OCI-LY1 (cell line): ENCODE measurements at regions not wholly inside any gene's neighbourhood (a gene's known extent, or its start where the extent isn't known, plus 50 kb on each side); places are given as distances from the start of the nearest gene placed in this dataset.

Source experiments
- H2AFZ ChIP-seq: fragments of 200-600 bp; sonication (generic), shearing (Covaris generic); 2 replicates; pipeline ENCODE4 v1.6.0; 2014; ENCODE audit warnings: antibody characterized with exemption, mild to moderate bottlenecking, low read length
- H3F3A ChIP-seq: fragments of 200-600 bp; sonication (generic), shearing (Covaris generic); 2 replicates; pipeline ENCODE4 v1.6.0; 2014; ENCODE audit warnings: mild to moderate bottlenecking, antibody characterized with exemption, low read length, moderate library complexity; ENCODE audit not compliant: insufficient read depth
- H3K27ac ChIP-seq: fragments of 200-600 bp; sonication (generic); 2 replicates; pipeline ENCODE4 v1.5.1; 2014; ENCODE audit warnings: low read length, mixed run types, mild to moderate bottlenecking, low read depth; ENCODE audit not compliant: poor library complexity, severe bottlenecking
- H3K27me3 ChIP-seq: fragments of 200-600 bp; sonication (generic); 2 replicates; pipeline ENCODE4 v1.6.0; 2014; ENCODE audit warnings: antibody characterized with exemption, mild to moderate bottlenecking, low read length, moderate library complexity; ENCODE audit not compliant: insufficient read depth
- H3K36me3 ChIP-seq: fragments of 200-600 bp; sonication (generic); 2 replicates; pipeline ENCODE4 v1.6.1; 2014; ENCODE audit warnings: mild to moderate bottlenecking, antibody characterized with exemption, low read length, moderate library complexity, mixed read lengths; ENCODE audit not compliant: insufficient read depth
- H3K4me1 ChIP-seq: fragments of 200-600 bp; sonication (generic); 2 replicates; pipeline ENCODE4 v1.5.1; 2014; ENCODE audit warnings: mild to moderate bottlenecking, low read length, moderate library complexity; ENCODE audit not compliant: insufficient read depth, severe bottlenecking
- H3K4me2 ChIP-seq: fragments of 200-600 bp; sonication (generic), shearing (Covaris generic); 2 replicates; pipeline ENCODE4 v1.6.1; 2014; ENCODE audit warnings: low read length
- H3K4me3 ChIP-seq: fragments of 200-600 bp; sonication (generic); 2 replicates; pipeline ENCODE4 v1.5.1; 2014; ENCODE audit warnings: low read length, low read depth, mild to moderate bottlenecking, mixed read lengths; ENCODE audit not compliant: poor library complexity, severe bottlenecking
- H3K79me2 ChIP-seq: fragments of 200-600 bp; shearing (Covaris generic); 2 replicates; pipeline ENCODE4 v1.6.1; 2016; ENCODE audit warnings: mixed run types, low read length, mixed read lengths; ENCODE audit not compliant: insufficient read depth
- H3K9ac ChIP-seq: fragments of 200-600 bp; sonication (generic), shearing (Covaris generic); 2 replicates; pipeline ENCODE4 v1.6.1; 2014; ENCODE audit warnings: mild to moderate bottlenecking, low read length, mixed read lengths
- H3K9me2 ChIP-seq: fragments of 200-600 bp; sonication (generic), shearing (Covaris generic); 2 replicates; pipeline ENCODE4 v1.6.1; 2014; ENCODE audit warnings: low read depth, mild to moderate bottlenecking, low read length, mixed read lengths
- H3K9me3 ChIP-seq: fragments of 200-600 bp; shearing (Covaris generic); 2 replicates; pipeline ENCODE4 v1.6.1; 2014; ENCODE audit warnings: low read length, mixed read lengths
- H4K20me1 ChIP-seq: fragments of 200-600 bp; sonication (generic), shearing (Covaris generic); 2 replicates; pipeline ENCODE4 v1.6.0; 2016; ENCODE audit warnings: mild to moderate bottlenecking, low read length; ENCODE audit not compliant: insufficient read depth
- CTCF ChIP-seq: fragments of 200-600 bp; sonication (generic), shearing (Covaris generic); IDR thresholded peaks from 2 replicates; pipeline ENCODE4 v1.5.1; 2017; ENCODE audit warnings: mild to moderate bottlenecking, antibody characterized with exemption, low read length, moderate library complexity, mixed read lengths
- EZH2 ChIP-seq: fragments of 200-600 bp; sonication (generic), shearing (Covaris generic); IDR thresholded peaks from 2 replicates; pipeline ENCODE4 v1.8.0; 2017; ENCODE audit warnings: borderline replicate concordance, mixed run types, mild to moderate bottlenecking, antibody characterized with exemption, low read length, moderate library complexity, mixed read lengths

GRCh38 chr3:115523458-115523857, 99.9 kb upstream of the GAP43 start:
- Histone ChIP-seq H4K20me1 (no peaks in the 10 kb centered on the region), H3F3A (no peaks in the 10 kb centered on the region), H3K4me3 (no peak overlapping the region), H3K9me2 (no peaks in the 10 kb centered on the region), H3K36me3 (no peaks in the 10 kb centered on the region), H3K9ac (no peak overlapping the region), H3K27me3 (no peaks in the 10 kb centered on the region), H3K4me2 (no peak overlapping the region), H2AFZ (no peak overlapping the region), H3K9me3 (no peaks in the 10 kb centered on the region), H3K79me2 (no peaks in the 10 kb centered on the region), H3K4me1 (no peaks in the 10 kb centered on the region), H3K27ac (no peak overlapping the region)
- TF ChIP-seq EZH2 (no peak), CTCF (no peak)

- no peak overlapping the region for H3K27ac ChIP-seq
- no peaks in the 10 kb centered on the region for H3K9me2 ChIP-seq
- TF ChIP-seq CTCF (no peak), EZH2 (no peak)
- H3F3A ChIP-seq: no peaks in the 10 kb centered on the region
- no peak overlapping the region for H2AFZ ChIP-seq
- H3K27me3 ChIP-seq: no peaks in the 10 kb centered on the region
- H3K36me3 ChIP-seq: no peaks in the 10 kb centered on the region
- H4K20me1 ChIP-seq: no peaks in the 10 kb centered on the region
- no peaks in the 10 kb centered on the region for H3K9me3 ChIP-seq
- no peak overlapping the region for H3K9ac ChIP-seq
- H3K4me2 ChIP-seq: no peak overlapping the region
- no peaks in the 10 kb centered on the region for H3K79me2 ChIP-seq
- no peaks in the 10 kb centered on the region for H3K4me1 ChIP-seq
- H3K4me3 ChIP-seq: no peak overlapping the region
Measured at GRCh38 chr3:115524549-115524948, 98.8 kb upstream of the GAP43 start.

GRCh38 chr3:115525731-115526130, 97.6 kb upstream of the GAP43 start:
- no peaks in the 10 kb centered on the region for H3K9me3 ChIP-seq
- no peaks in the 10 kb centered on the region for H3F3A ChIP-seq
- H2AFZ ChIP-seq: no peak overlapping the region
- H3K9me2 ChIP-seq: no peaks in the 10 kb centered on the region
- H3K27ac ChIP-seq: no peak overlapping the region
- H3K36me3 ChIP-seq: no peaks in the 10 kb centered on the region
- no peaks in the 10 kb centered on the region for H4K20me1 ChIP-seq
- no peak for TF ChIP-seq EZH2
- TF ChIP-seq CTCF: no peak
- no peaks in the 10 kb centered on the region for H3K79me2 ChIP-seq
- H3K9ac ChIP-seq: no peak overlapping the region
- no peak overlapping the region for H3K4me2 ChIP-seq
- H3K27me3 ChIP-seq: no peaks in the 10 kb centered on the region
- H3K4me3 ChIP-seq: no peak overlapping the region
- H3K4me1 ChIP-seq: no peaks in the 10 kb centered on the region
